Germinal center (tissue), 1 donor: ENCODE measurements at regions not wholly inside any gene's neighbourhood (a gene's known extent, or its start where the extent isn't known, plus 50 kb on each side); places are given as distances from the start of the nearest gene placed in this dataset.
"Not testable (repeated sequence)": the region's sequence is repeated elsewhere in the genome, so short reads cannot be mapped to it uniquely, and the experiment has no call there.

ENCODE experiments used
- DNase-seq: peaks from one replicate; pipeline ENCODE4 v3.0.0; 2012; ENCODE audit warnings: mixed read lengths, low spot score

- DNase-seq, result no peak
Measured at GRCh38 chr16:47858333-47858982, 297.3 kb downstream of the ABCC12 start.

GRCh38 chr16:47855431-47855830 is 300.4 kb downstream of the ABCC12 start:
- DNase-seq, result no peak

GRCh38 chr16:47854737-47855136 is 301.1 kb downstream of the ABCC12 start:
- no peak for DNase-seq

GRCh38 chr16:47852991-47853390 is 302.8 kb downstream of the ABCC12 start:
- DNase-seq, result no peak

GRCh38 chr16:47851146-47851545 is 304.6 kb downstream of the ABCC12 start:
- DNase-seq, result no peak

GRCh38 chr16:47849736-47850135 is 306.1 kb downstream of the ABCC12 start:
- DNase-seq, result no peak

- no peak for DNase-seq
Measured at GRCh38 chr16:47848421-47849109, 307.2 kb downstream of the ABCC12 start.

- no peak for DNase-seq
Measured at GRCh38 chr16:47847220-47847970, 308.4 kb downstream of the ABCC12 start.

GRCh38 chr16:47834485-47835024 is 321.2 kb downstream of the ABCC12 start:
- DNase-seq, result no peak

- no peak for DNase-seq
Measured at GRCh38 chr16:47833771-47834170, 322.0 kb downstream of the ABCC12 start.

GRCh38 chr16:47829850-47830600 is 325.8 kb downstream of the ABCC12 start:
- DNase-seq, result no peak

- DNase-seq, result no peak
Measured at GRCh38 chr16:47826070-47826469, 329.7 kb downstream of the ABCC12 start.

GRCh38 chr16:47817048-47817447 is 338.7 kb downstream of the ABCC12 start:
- DNase-seq, result no peak

- no peak for DNase-seq
Measured at GRCh38 chr16:47816511-47816910, 339.3 kb downstream of the ABCC12 start.

GRCh38 chr16:47815655-47816054 is 340.1 kb downstream of the ABCC12 start:
- no peak for DNase-seq

GRCh38 chr16:47811758-47812157 is 344.0 kb downstream of the ABCC12 start:
- not testable (repeated sequence) for DNase-seq

- DNase-seq, result no peak
Measured at GRCh38 chr16:47806309-47806847, 345.2 kb downstream of the PHKB start.

- no peak for DNase-seq
Measured at GRCh38 chr16:47787696-47788095, 326.6 kb downstream of the PHKB start.

GRCh38 chr16:47781673-47782072 is 320.5 kb downstream of the PHKB start:
- DNase-seq, result no peak

- DNase-seq, result no peak
Measured at GRCh38 chr16:47780213-47780875, 319.2 kb downstream of the PHKB start.
